WTC11 (cell line): ENCODE measurements at regions not wholly inside any gene's neighbourhood (a gene's known extent, or its start where the extent isn't known, plus 50 kb on each side); places are given as distances from the start of the nearest gene placed in this dataset.

Experiments
- ATAC-seq: fragments of 200-7000 bp; cut with Tn5 transposase; 2 replicates; pipeline ENCODE4 v1.10.0; 2021; ENCODE audit warnings: mild to moderate bottlenecking, moderate library complexity
- CTCF ChIA-PET: fragments of 300-600 bp; sonication (Branson Sonifier 250); formaldehyde crosslinking; loops from one replicate; lab custom pipeline; 2021; ENCODE audit warnings: antibody characterized with exemption; lab: Charles Lee
- POLR2A ChIA-PET: fragments of 350-600 bp; sonication (Branson Sonifier 250); formaldehyde crosslinking; loops from one replicate; lab custom pipeline; 2021; ENCODE audit warnings: antibody characterized with exemption; lab: Charles Lee
- DNase-seq: peaks from one replicate; pipeline ENCODE4 v3.0.0; 2021; ENCODE audit warnings: low spot score
- H3K27ac Mint-ChIP-seq: 2 replicates; pipeline ENCODE4 v1.8.0; 2021; ENCODE audit warnings: mixed read lengths
- H3K27me3 Mint-ChIP-seq: 2 replicates; pipeline ENCODE4 v1.8.0; 2021; ENCODE audit warnings: low read depth, mild to moderate bottlenecking, moderate library complexity, mixed read lengths
- H3K36me3 Mint-ChIP-seq: 2 replicates; pipeline ENCODE4 v1.8.0; 2021; ENCODE audit warnings: mixed read lengths
- H3K4me1 Mint-ChIP-seq: 2 replicates; pipeline ENCODE4 v1.8.0; 2022; ENCODE audit warnings: mixed read lengths
- H3K4me3 Mint-ChIP-seq: 2 replicates; pipeline ENCODE4 v1.8.0; 2021; ENCODE audit warnings: mild to moderate bottlenecking, moderate library complexity, mixed read lengths
- H3K9me3 Mint-ChIP-seq: 2 replicates; pipeline ENCODE4 v1.8.0; 2021; ENCODE audit warnings: mixed read lengths
- AFF4 ChIP-seq: sonication (generic); formaldehyde crosslinking; IDR thresholded peaks from 2 replicates; pipeline ENCODE4 v1.8.1; 2023; ENCODE audit warnings: mild to moderate bottlenecking, missing genetic modification reagents, borderline replicate concordance
- CTCF ChIP-seq: fragments of 200-600 bp; IDR thresholded peaks from 2 replicates; pipeline ENCODE4 v1.8.0; 2022; ENCODE audit warnings: antibody characterized with exemption
- FOXK1 ChIP-seq: sonication (generic); formaldehyde crosslinking; IDR thresholded peaks from 2 replicates; pipeline ENCODE4 v1.8.0; 2022; ENCODE audit warnings: mild to moderate bottlenecking, moderate library complexity, missing genetic modification reagents
- GTF2I ChIP-seq: fragments of 250-450 bp; sonication (Bioruptor Pico); conservative IDR thresholded peaks from 2 replicates; pipeline ENCODE4 v1.4.0; 2021; ENCODE audit warnings: mild to moderate bottlenecking
- HMGA2 ChIP-seq: fragments of 250-450 bp; sonication (Bioruptor Pico); IDR thresholded peaks from 2 replicates; pipeline ENCODE4 v1.4.0; 2021; ENCODE audit warnings: mild to moderate bottlenecking, moderate library complexity
- NFYB ChIP-seq: sonication (generic); formaldehyde crosslinking; conservative IDR thresholded peaks from 2 replicates; pipeline ENCODE4 v1.8.0; 2022; ENCODE audit warnings: low read depth, missing genetic modification reagents
- SMAD3 ChIP-seq: sonication (generic); formaldehyde crosslinking; IDR thresholded peaks from 2 replicates; pipeline ENCODE4 v1.8.0; 2022; ENCODE audit warnings: missing genetic modification reagents, mild to moderate bottlenecking, borderline replicate concordance
- SMAD4 ChIP-seq: sonication (generic); formaldehyde crosslinking; IDR thresholded peaks from 2 replicates; pipeline ENCODE4 v1.8.0; 2022; ENCODE audit warnings: mild to moderate bottlenecking, missing genetic modification reagents
- TEAD4 ChIP-seq: sonication (generic); formaldehyde crosslinking; IDR thresholded peaks from 2 replicates; pipeline ENCODE4 v1.8.0; 2022; ENCODE audit warnings: mild to moderate bottlenecking, missing genetic modification reagents
- ZNF121 ChIP-seq: sonication (generic); formaldehyde crosslinking; IDR thresholded peaks from 2 replicates; pipeline ENCODE4 v1.8.0; 2023; ENCODE audit warnings: missing genetic modification reagents
- ZNF232 ChIP-seq: sonication (generic); formaldehyde crosslinking; IDR thresholded peaks from 2 replicates; pipeline ENCODE4 v1.8.0; 2022; ENCODE audit warnings: mild to moderate bottlenecking, missing genetic modification reagents
- ZNF425 ChIP-seq: fragments of 250-450 bp; sonication (Bioruptor Pico); conservative IDR thresholded peaks from 2 replicates; pipeline ENCODE4 v1.9.0; 2021; ENCODE audit warnings: mild to moderate bottlenecking
- ZNF532 ChIP-seq: fragments of 250-450 bp; sonication (Bioruptor Pico); IDR thresholded peaks from 2 replicates; pipeline ENCODE4 v1.9.0; 2021; ENCODE audit warnings: mild to moderate bottlenecking, borderline replicate concordance
- TF ChIP-seq, protein P1 (sequence below): sonication (generic); formaldehyde crosslinking; IDR thresholded peaks from 2 replicates; pipeline ENCODE4 v1.8.1; 2022; ENCODE audit warnings: mild to moderate bottlenecking, moderate library complexity, missing genetic modification reagents
- TF ChIP-seq, protein P2 (sequence below): sonication (generic); formaldehyde crosslinking; IDR thresholded peaks from 2 replicates; pipeline ENCODE4 v1.8.1; 2023; ENCODE audit warnings: mild to moderate bottlenecking, moderate library complexity, missing genetic modification reagents
- TF ChIP-seq, protein P3 (sequence below): sonication (generic); formaldehyde crosslinking; IDR thresholded peaks from 2 replicates; pipeline ENCODE4 v1.8.0; 2022; ENCODE audit warnings: mild to moderate bottlenecking, missing genetic modification reagents

GRCh38 chr2:42916324-42916723 lies 123.9 kb upstream of the HAAO start:
- DNase-seq, result no peak

More at GRCh38 chr2:42916324-42916723, 123.9 kb upstream of the HAAO start:
- Mint-ChIP-seq H3K36me3 (no peaks in the 10 kb centered on the region), H3K4me3 (no peak overlapping the region), H3K9me3 (no peaks in the 10 kb centered on the region), H3K27me3 (peaks cover 3% of the 10 kb centered on the region; the same call in 1 of the 2 replicates), H3K27ac (no peak overlapping the region), H3K4me1 (peaks cover under 1% of the 10 kb centered on the region)
- CTCF ChIA-PET, result no interaction called here
- ATAC-seq, result no peak
- no peak for TF ChIP-seq ZNF232 (CRISPR knock-in tag)
- TF ChIP-seq NFYB, result no peak
- TF ChIP-seq, protein P1, sequence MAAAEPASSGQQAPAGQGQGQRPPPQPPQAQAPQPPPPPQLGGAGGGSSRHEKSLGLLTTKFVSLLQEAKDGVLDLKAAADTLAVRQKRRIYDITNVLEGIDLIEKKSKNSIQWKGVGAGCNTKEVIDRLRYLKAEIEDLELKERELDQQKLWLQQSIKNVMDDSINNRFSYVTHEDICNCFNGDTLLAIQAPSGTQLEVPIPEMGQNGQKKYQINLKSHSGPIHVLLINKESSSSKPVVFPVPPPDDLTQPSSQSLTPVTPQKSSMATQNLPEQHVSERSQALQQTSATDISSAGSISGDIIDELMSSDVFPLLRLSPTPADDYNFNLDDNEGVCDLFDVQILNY (CRISPR knock-in tag), result no peak
- no peak for TF ChIP-seq ZNF532 (CRISPR knock-in tag)
- no peak for TF ChIP-seq SMAD4 (CRISPR knock-in tag)
- TF ChIP-seq, protein P2, sequence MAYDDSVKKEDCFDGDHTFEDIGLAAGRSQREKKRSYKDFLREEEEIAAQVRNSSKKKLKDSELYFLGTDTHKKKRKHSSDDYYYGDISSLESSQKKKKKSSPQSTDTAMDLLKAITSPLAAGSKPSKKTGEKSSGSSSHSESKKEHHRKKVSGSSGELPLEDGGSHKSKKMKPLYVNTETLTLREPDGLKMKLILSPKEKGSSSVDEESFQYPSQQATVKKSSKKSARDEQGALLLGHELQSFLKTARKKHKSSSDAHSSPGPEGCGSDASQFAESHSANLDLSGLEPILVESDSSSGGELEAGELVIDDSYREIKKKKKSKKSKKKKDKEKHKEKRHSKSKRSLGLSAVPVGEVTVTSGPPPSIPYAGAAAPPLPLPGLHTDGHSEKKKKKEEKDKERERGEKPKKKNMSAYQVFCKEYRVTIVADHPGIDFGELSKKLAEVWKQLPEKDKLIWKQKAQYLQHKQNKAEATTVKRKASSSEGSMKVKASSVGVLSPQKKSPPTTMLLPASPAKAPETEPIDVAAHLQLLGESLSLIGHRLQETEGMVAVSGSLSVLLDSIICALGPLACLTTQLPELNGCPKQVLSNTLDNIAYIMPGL, result no peak
- TF ChIP-seq ZNF121 (CRISPR knock-in tag), result no peak
- TF ChIP-seq CTCF, result no peak
- no peak for TF ChIP-seq GTF2I
- TF ChIP-seq AFF4 (CRISPR knock-in tag), result no peak
- TF ChIP-seq TEAD4, result no peak
- TF ChIP-seq, protein P3, sequence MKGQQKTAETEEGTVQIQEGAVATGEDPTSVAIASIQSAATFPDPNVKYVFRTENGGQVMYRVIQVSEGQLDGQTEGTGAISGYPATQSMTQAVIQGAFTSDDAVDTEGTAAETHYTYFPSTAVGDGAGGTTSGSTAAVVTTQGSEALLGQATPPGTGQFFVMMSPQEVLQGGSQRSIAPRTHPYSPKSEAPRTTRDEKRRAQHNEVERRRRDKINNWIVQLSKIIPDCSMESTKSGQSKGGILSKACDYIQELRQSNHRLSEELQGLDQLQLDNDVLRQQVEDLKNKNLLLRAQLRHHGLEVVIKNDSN (CRISPR knock-in tag), result no peak
- no peak for TF ChIP-seq FOXK1 (CRISPR knock-in tag)
- TF ChIP-seq ZNF425 (CRISPR knock-in tag), result no peak
- no peak for TF ChIP-seq SMAD3 (CRISPR knock-in tag)
- no peak for TF ChIP-seq HMGA2 (CRISPR knock-in tag)
- TF ChIP-seq, all 79 proteins: peak for 0
- POLR2A ChIA-PET, result no interaction called here
